Limb (tissue), 2 donors: ENCODE measurements at regions not wholly inside any gene's neighbourhood (a gene's known extent, or its start where the extent isn't known, plus 50 kb on each side); places are given as distances from the start of the nearest gene placed in this dataset.

Experiments
- DNase-seq, 2 donors: peaks; one replicate each; pipeline ENCODE4 v3.0.0-alpha.2; 2016; ENCODE audit errors: extremely low spot score in 2 of 2

GRCh38 chr11:81036168-81036870 is 1595.5 kb upstream of the TENM4 start:
- no peak for DNase-seq

GRCh38 chr11:81033779-81034540 is 1593.1 kb upstream of the TENM4 start:
- no peak for DNase-seq

DNA sequence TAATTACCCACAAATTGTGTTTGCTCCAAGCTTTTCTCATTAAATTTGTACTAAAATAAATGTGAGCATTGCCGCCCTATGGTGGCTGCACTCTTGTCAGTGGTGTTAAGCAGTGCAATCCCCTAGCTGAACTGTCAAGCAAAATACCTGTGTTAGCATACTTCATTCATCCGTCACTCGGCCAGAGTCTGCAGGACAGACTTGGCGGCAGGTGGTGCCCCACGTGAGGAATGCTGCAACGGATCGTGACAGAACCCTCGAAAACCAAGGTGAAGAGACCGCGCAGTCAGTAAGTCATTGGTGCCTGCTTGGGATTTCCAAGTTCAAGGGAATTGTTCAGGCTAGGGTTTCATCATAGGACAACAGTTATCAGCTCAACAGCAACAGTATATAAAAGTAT is 1592.1 kb upstream of the TENM4 start:
- DNase-seq = no peak

- DNase-seq = no peak
Observed at GRCh38 chr11:81030186-81030585, 1589.4 kb upstream of the TENM4 start.

- no peak for DNase-seq
Observed at GRCh38 chr11:81026032-81026431, 1585.2 kb upstream of the TENM4 start.

GRCh38 chr11:81022057-81022456 is 1581.2 kb upstream of the TENM4 start:
- DNase-seq = no peak

- DNase-seq = no peak
Observed at GRCh38 chr11:81010631-81011030, 1569.8 kb upstream of the TENM4 start.

GRCh38 chr11:81007046-81007445 is 1566.2 kb upstream of the TENM4 start:
- DNase-seq = peak in 1 of 2 donors; percentile 53

GRCh38 chr11:81005595-81005994 is 1564.8 kb upstream of the TENM4 start:
- no peak for DNase-seq

DNA sequence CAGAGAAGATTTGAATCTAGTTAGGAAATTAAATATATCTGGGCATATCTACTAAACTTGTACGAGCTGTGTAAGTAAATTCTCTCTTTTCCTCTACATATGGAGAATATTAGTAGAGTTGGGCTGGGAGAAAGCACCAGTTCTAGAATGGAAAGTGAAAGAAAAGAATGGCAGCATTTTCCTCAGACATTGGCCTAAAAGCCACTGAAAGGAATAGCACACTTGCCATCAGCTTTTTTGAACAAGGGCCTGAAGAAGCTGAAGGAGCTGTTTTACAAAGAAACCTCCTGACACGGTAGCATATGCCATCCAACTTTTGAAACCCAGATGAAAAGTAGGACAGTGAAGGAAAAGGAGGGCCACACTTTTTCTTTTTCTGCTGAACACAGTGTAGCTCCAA is 1563.7 kb upstream of the TENM4 start:
- no peak for DNase-seq

DNA sequence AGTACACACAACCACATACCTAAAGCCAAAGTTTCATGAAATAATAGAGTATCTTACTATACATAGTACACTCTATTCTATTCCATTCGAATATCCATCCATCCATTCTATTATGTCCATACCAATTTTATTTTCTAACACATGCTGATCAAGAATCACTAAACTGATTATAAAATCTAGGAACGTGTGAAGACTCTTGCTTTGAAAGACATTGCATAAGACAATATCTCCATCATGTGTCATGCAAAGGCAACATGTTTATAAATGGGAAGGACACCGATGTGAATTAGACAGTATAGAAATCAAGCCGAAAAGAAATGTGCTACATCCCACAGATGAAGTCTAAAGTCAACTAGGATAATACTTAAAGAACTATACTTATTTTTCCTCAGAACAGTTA is 1561.5 kb upstream of the TENM4 start:
- no peak for DNase-seq

- no peak for DNase-seq
Observed at GRCh38 chr11:81000735-81001134, 1559.9 kb upstream of the TENM4 start.

DNA sequence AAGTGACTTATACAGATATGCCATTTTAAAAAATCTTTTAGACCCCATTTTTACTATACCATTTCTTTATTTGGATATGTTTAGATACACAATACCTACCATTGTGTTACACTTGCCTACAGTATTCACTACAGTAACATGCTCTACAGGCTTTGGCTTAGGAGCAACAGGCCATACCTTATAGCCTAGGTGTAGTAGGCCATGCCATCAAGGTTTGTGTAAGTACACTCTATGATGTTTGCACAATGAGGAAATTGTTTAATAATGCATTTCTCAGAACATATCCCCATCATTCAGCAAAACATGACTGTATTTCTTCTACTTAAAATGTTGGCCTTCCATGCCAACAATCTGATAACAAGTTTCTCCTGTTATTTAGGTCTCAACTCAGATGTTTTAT is 1559.5 kb upstream of the TENM4 start:
- no peak for DNase-seq

GRCh38 chr11:80995523-80995922 is 1554.7 kb upstream of the TENM4 start:
- DNase-seq = no peak

DNA sequence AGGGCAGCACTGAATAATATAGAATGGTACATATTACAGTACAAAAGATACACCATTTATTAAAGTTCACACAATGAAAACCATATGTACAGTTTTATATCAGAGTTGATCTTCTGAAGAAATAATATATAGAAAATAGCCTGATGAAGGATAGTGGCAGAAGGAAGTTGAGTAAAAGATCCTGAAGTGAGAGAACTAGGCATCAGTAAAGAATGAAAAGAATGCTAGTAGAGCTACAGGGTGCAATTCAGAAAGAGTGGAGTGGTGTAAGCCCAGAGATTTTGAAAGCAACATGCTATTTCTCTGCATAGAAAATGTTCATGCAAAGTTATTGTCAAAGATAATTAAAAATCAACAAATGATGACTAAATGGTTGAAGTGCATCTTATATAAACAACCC is 1552.7 kb upstream of the TENM4 start:
- DNase-seq = no peak

DNA sequence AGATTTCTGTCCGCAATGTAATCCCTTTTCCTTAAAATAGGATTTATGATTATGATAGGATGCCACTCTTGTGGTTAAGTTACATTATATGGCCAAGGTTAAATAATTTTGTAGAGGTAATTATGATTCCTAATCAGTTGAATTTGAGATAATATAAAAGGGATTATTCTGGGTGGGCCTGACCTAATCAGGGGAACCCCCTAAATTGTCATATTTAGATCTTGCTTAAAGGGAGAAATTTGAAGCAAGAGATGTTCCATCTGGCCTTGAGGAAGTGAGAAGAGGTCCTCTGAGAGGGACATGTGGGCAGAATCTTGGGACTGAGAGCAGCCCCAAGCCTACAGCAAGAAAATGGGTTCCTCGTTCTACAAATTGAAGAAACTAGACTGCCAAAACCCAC is 1550.1 kb upstream of the TENM4 start:
- DNase-seq = no peak

DNA sequence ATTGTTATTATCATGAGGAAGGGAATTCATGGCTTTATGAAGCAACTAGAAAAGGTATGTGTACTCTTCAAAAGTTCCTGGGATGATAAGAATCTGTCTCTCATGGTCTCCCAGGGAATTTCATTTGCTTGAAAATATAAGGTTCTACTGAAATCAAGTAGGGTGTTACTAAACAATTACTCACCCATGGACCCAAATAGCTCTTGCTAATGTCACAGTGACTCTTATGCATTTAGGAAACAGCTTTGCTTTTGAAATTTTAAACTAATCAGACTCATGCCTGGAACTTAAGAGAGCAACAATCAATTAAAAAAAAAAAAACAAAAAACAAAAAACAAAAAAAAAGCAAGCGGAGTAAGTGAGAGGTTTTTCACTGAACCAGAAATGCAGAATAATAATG is 1546.3 kb upstream of the TENM4 start:
- DNase-seq = no peak

- DNase-seq = no peak
Observed at GRCh38 chr11:80986421-80987074, 1545.7 kb upstream of the TENM4 start.

DNA sequence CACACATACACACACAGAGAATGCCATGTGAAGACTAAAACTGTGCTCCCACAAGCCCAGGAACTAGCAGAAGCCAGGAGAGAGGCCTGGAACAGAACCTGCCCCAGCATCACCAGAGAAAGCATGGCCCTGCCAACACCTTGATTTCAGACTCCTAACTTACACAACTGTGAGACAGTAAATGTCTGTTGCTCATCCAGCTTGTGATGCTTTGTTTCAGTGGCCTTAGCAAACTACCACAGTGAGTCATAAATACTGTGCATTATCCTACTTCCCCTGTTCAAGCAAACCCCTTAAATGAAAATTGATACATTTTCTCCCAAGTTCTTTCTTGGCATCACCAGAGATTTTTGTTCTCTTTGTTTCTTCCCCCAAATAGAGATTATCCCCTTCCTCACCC is 1539.4 kb upstream of the TENM4 start:
- no peak for DNase-seq

DNA sequence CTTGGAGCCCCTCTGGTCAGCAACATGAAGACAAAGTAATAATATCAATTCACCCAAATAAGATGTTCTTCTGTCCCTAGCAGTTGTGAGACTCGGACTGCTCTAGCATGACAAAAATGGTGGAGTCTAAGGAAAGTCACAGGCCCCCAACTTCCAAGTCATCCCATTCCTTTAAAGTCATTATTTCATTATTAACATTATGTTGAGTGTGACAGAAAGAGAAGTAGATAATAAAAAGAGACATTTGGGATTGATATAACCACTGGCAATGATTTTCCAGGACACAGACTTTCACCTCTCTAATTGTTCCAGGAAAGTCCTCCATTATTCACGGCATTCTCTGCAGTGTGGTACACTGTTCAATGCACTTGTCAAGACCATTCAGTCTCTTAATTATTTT is 1533.0 kb upstream of the TENM4 start:
- DNase-seq = no peak

GRCh38 chr11:80970037-80970436 is 1529.2 kb upstream of the TENM4 start:
- no peak for DNase-seq

DNA sequence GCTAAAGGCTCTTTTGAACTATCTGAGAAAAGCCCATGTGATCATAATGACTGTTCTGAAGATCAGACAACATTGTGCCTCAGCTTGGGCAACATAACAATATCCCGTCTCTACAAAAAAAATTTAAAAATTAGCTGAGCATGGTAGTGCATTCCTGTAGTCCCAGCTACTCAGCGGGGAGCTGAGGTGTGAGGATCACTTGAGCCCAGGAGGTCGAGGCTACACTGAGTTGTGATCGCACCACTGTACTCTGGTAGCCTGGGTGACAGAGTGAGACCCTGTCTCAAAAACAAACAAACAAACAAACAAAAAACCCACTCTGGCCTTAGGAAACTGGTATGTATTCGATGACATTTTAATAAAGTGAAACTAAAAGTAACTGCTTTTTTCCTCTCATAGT is 1526.8 kb upstream of the TENM4 start:
- DNase-seq = no peak
